ENCODE measurements at regions not wholly inside any gene's neighbourhood (a gene's known extent, or its start where the extent isn't known, plus 50 kb on each side); places are given as distances from the start of the nearest gene placed in this dataset.

DNA sequence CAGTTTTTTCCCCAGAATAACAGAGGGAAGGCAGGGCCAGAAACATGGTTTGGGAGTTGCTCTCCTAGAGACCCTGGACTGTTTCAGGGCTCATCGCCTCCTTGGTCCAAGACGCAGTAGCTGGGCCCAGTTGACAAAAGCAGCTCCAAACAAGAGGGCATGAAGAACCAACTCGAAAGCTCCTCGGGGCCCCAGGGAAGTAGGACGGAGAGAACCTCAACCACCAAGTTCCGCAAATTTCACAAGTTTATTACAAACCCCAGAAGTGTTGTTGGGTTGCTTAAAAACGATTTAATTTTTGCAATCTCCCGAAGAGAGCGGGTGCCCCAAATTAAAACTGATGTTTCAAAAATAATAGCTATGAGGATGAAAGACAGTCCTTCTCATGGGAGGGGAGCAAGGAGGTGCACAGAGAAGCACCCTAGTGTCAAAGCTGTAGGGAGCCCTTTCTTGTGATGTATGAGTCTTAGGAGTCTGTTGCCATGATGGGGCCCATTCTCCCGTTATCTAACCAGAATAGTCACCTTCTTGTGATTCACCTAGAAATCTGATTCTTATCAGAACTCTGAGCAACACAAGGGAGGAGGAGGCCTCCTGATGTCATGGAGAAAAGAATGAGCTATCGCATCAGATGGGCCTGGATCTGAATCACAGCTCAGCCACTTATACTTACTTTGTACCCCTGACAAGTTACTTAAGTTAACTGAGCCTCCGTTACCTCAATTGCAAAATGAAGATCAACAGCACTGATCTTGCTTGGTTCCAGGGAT lies 165.7 kb upstream of the IRF2BP2 start:
- H3K4me3 ChIP-seq: no peak overlapping the region
- peak overlapping the region; percentile 96 for H3K27ac ChIP-seq
- peak overlapping the region; percentile 50 for H3K4me2 ChIP-seq
- H3K36me3 ChIP-seq: no peaks in the 10 kb centered on the region
- no peak for TF ChIP-seq Cebpa-rat (IDR thresholded peaks at IDR 0.05)
- H4K20me1 ChIP-seq: no peaks in the 10 kb centered on the region
- H3K9ac ChIP-seq: no peak overlapping the region
- peaks cover 27% of the 10 kb centered on the region for H3K27me3 ChIP-seq
- peaks cover 60% of the 10 kb centered on the region for H3K4me1 ChIP-seq
- peaks cover 15% of the 10 kb centered on the region for H3K9me3 ChIP-seq

GRCh38 chr1:234774971-234775370 lies 165.0 kb upstream of the IRF2BP2 start:
- H3K4me1 ChIP-seq: peaks cover 67% of the 10 kb centered on the region
- H3K4me3 ChIP-seq: no peak overlapping the region
- H3K27me3 ChIP-seq: peaks cover 23% of the 10 kb centered on the region
- H3K9ac ChIP-seq: no peak overlapping the region
- peaks cover 11% of the 10 kb centered on the region for H3K9me3 ChIP-seq
- H3K36me3 ChIP-seq: no peaks in the 10 kb centered on the region
- no peaks in the 10 kb centered on the region for H4K20me1 ChIP-seq
- H3K27ac ChIP-seq: peak overlapping the region; percentile 96
- TF ChIP-seq Cebpa-rat (IDR thresholded peaks at IDR 0.05): no peak
- peak overlapping the region; percentile 50 for H3K4me2 ChIP-seq

DNA sequence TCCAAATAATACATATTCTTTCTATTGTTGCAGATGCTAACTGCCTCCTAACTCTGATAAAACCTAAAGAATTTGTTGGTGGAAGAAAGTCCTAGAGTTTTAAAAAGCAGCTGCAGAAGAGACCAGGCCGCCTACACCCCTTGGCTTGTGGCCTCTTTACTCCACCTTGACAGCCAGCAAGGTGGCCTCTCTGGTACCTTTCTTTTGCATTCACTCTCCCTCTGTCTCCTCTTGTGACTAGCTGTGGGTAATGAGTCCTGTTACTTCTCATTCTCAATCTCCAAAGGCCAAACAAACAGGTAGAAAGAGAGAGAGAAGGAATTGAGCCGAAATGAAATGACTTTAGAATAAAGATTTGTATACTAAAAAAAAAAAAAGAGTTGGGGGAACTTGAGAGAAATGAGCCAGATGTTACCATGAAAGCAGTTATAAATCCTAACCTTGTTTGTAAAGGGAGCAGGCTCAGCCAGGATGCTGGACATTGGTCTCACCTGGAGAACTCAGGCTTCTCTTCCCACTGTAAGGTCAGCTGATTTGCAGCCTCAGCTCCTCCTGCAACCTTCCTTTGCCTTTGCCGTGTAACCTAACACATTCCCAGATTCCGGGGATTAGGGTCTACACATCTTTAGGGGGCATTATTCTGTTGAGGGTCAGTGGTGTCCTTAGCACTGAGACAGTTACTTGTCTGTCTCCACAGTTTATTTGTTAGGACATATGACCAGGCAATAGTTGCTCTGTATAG lies 164.1 kb upstream of the IRF2BP2 start:
- Histone ChIP-seq H3K9ac (peak overlapping the region; percentile 85; the same call in 1 of the 2 replicates), H3K27ac (peak overlapping the region; percentile 96), H3K36me3 (no peaks in the 10 kb centered on the region)

GRCh38 chr1:234772345-234773147 lies 162.6 kb upstream of the IRF2BP2 start:
- Histone ChIP-seq H3K36me3 (no peaks in the 10 kb centered on the region), H3K4me2 (peak overlapping the region; percentile 83), H3K4me1 (peaks cover 78% of the 10 kb centered on the region), H3K4me3 (peak overlapping the region; percentile 56), H3K27ac (peak overlapping the region; percentile 96), H3K9me3 (peaks cover 11% of the 10 kb centered on the region), H4K20me1 (no peaks in the 10 kb centered on the region), H3K9ac (peak overlapping the region; percentile 85), H3K27me3 (peaks cover 13% of the 10 kb centered on the region)
- TF ChIP-seq Cebpa-rat (IDR thresholded peaks at IDR 0.05): no peak

More for the DNA sequence above, 164.1 kb upstream of the IRF2BP2 start:
- peaks cover 11% of the 10 kb centered on the region for H3K9me3 ChIP-seq
- H4K20me1 ChIP-seq: no peaks in the 10 kb centered on the region
- H3K4me3 ChIP-seq: no peak overlapping the region
- H3K4me2 ChIP-seq: peak overlapping the region; percentile 50
- no peak for TF ChIP-seq Cebpa-rat (IDR thresholded peaks at IDR 0.05)
- H3K4me1 ChIP-seq: peaks cover 76% of the 10 kb centered on the region
- peaks cover 23% of the 10 kb centered on the region for H3K27me3 ChIP-seq

DNA sequence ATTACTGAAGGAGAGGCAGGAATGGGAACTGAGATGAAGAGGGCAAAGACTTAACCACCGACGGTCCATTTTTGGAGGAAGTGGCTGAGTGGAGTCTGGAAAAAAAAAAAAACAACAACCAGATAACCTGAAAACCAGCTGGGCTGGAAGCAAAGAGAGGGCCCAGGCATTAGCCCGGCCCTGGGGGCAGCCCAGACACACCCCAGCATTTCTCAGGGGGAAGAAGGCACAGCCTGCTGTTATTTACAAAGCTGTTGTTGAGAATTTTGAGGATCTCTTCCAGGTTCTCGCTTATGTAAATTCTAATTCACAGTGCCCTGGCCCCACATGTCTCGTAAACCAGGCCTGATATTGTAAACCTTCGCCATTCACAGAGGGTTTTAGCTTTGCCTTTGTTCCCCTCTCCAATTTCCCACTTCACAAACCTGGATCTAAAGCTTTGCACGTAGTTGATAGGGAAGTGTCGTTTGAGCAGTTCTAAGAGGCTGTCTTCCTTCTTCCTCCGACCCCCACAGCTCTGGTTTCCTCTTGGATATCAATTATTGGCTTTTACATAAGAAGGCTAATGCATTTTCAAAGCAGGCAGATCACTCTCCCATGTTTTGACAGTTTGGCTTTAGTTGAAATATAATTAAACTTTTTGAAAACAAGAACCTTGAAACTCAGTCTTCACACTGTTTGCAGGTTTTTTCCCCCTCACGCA lies 161.8 kb upstream of the IRF2BP2 start:
- H3K9ac ChIP-seq: peak overlapping the region; percentile 85
- H3K36me3 ChIP-seq: no peaks in the 10 kb centered on the region
- peak overlapping the region; percentile 96 for H3K27ac ChIP-seq
- H3K4me1 ChIP-seq: peaks cover 77% of the 10 kb centered on the region
- H3K4me3 ChIP-seq: peak overlapping the region; percentile 56
- H3K4me2 ChIP-seq: peak overlapping the region; percentile 83
- H3K9me3 ChIP-seq: peaks cover 11% of the 10 kb centered on the region
- TF ChIP-seq Cebpa-rat (IDR thresholded peaks at IDR 0.05): no peak
- no peaks in the 10 kb centered on the region for H4K20me1 ChIP-seq
- peaks cover 5% of the 10 kb centered on the region for H3K27me3 ChIP-seq

DNA sequence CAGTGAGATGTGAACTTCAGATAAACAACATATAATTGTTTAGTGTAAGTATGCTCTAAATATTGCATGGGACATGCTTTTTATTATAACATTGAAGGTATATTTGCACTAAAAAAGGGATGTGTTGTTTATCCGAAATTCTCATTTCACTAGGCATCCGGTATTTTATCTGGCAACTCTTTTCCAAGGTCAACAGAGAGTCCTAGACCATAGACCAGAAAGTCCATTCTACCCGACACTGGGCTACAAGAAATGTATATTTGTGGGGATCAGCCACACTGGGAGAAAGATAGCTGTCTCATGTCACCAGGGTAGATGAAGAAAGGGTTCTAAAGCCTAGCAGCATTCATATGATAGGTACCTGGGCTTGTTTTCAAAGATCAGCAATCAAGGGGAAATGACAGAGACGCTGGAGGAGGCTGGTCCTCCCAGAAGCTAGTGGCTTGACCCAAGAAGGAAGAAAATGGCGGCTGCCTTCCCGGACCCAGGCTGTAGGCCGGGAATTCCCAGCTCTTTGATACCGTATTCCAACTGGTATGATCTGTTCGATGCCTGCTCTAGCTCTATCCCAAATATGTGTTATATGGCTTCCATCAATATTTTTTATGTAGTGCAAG lies 161.1 kb upstream of the IRF2BP2 start:
- H3K27me3 ChIP-seq: no peaks in the 10 kb centered on the region
- peak overlapping the region; percentile 85 for H3K9ac ChIP-seq
- H3K4me1 ChIP-seq: peaks cover 77% of the 10 kb centered on the region
- peak overlapping the region; percentile 96 for H3K27ac ChIP-seq
- TF ChIP-seq Cebpa-rat (IDR thresholded peaks at IDR 0.05): no peak
- peak overlapping the region; percentile 56 for H3K4me3 ChIP-seq
- no peaks in the 10 kb centered on the region for H4K20me1 ChIP-seq
- no peaks in the 10 kb centered on the region for H3K36me3 ChIP-seq
- H3K9me3 ChIP-seq: peaks cover 5% of the 10 kb centered on the region
- peak overlapping the region; percentile 83 for H3K4me2 ChIP-seq

- Histone ChIP-seq H3K9ac (peak overlapping the region; percentile 85), H3K4me3 (peak overlapping the region; percentile 56; the same call in 1 of the 2 replicates), H3K27ac (peak overlapping the region; percentile 96)
These were observed 160.2 kb upstream of the IRF2BP2 start for GRCh38 chr1:234769986-234770795.

DNA sequence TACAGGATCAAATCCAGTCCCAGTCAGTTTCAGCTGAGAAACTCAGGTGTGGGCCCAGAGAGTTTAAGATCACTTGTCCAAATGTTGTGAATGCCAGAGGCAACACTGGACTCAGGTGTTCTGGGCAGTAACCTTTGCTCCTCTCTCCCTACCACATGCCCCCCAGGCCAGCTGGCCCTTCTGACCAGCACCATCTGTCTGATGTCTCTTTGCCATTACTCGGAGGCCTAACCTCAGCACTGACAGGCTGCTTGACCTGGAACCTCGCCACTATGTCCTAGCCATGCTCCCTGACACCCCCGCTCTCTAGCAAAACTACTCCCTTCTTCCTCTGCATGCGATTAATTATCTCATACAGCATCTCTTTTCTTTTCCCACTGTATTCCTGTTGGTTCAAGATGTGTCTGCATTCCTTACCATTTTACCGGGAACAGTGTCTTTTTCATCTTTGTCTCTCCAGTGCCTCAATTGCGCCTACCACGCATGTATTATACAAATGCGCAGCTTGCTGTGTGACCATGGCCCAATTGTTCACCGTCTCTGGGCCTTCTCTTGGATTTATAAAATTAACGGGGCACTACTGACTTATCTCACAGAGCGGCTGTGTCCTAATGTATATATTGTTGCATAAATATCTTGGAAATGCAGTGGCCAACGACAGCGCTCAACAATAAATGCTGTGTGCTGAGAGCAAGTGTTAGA lies 159.5 kb upstream of the IRF2BP2 start:
- Histone ChIP-seq H3K9ac (no peak overlapping the region), H3K27me3 (no peaks in the 10 kb centered on the region), H3K27ac (peak overlapping the region; percentile 96), H3K4me1 (peaks cover 75% of the 10 kb centered on the region), H3K9me3 (no peaks in the 10 kb centered on the region; the same call in 1 of the 2 replicates), H3K4me3 (no peak overlapping the region), H4K20me1 (no peaks in the 10 kb centered on the region), H3K36me3 (no peaks in the 10 kb centered on the region), H3K4me2 (peak overlapping the region; percentile 83)
- TF ChIP-seq Cebpa-rat (IDR thresholded peaks at IDR 0.05): no peak

More at GRCh38 chr1:234769986-234770795, 160.2 kb upstream of the IRF2BP2 start:
- Histone ChIP-seq H3K27me3 (no peaks in the 10 kb centered on the region), H3K4me1 (peaks cover 75% of the 10 kb centered on the region), H4K20me1 (no peaks in the 10 kb centered on the region), H3K9me3 (no peaks in the 10 kb centered on the region; the same call in 1 of the 2 replicates), H3K36me3 (no peaks in the 10 kb centered on the region), H3K4me2 (peak overlapping the region; percentile 83)
- TF ChIP-seq Cebpa-rat (IDR thresholded peaks at IDR 0.05): no peak
